H1 (cell line): ENCODE measurements at regions not wholly inside any gene's neighbourhood (a gene's known extent, or its start where the extent isn't known, plus 50 kb on each side); places are given as distances from the start of the nearest gene placed in this dataset.

ENCODE experiments used
- BACH1 ChIP-seq: IDR thresholded peaks from 2 replicates; pipeline ENCODE4 v1.6.1; 2012; ENCODE audit warnings: low read length, improper control_type of control experiment
- CHD2 ChIP-seq: IDR thresholded peaks from 2 replicates; pipeline ENCODE4 v1.6.1; 2012; ENCODE audit warnings: low read length, improper control_type of control experiment
- EGR1 ChIP-seq: IDR thresholded peaks from 2 replicates; pipeline ENCODE4 v1.6.1; 2011; ENCODE audit warnings: low read depth, low read length, borderline replicate concordance
- HDAC6 ChIP-seq: IDR thresholded peaks from one replicate; pipeline ENCODE4 v1.7.1; 2012; ENCODE audit warnings: low read depth, mild to moderate bottlenecking, inconsistent platforms, low read length, moderate library complexity
- JUND ChIP-seq: IDR thresholded peaks from 2 replicates; pipeline ENCODE4 v1.6.1; 2011; ENCODE audit warnings: mild to moderate bottlenecking, improper control_type of control experiment, low read length
- SAP30 ChIP-seq: fragments of 300-600 bp; sonication (generic); IDR thresholded peaks from 2 replicates; pipeline ENCODE4 v1.7.1; 2012; ENCODE audit warnings: low read length, moderate library complexity, mild to moderate bottlenecking, inconsistent platforms; ENCODE audit not compliant: insufficient read depth, insufficient replicate concordance
- SP4 ChIP-seq: IDR thresholded peaks from 2 replicates; pipeline ENCODE4 v1.6.1; 2012; ENCODE audit warnings: low read length, inconsistent platforms
- TAF1 ChIP-seq: IDR thresholded peaks from 2 replicates; pipeline ENCODE4 v1.6.1; 2011; ENCODE audit warnings: mild to moderate bottlenecking, low read depth, low read length
- TAF7 ChIP-seq: optimal IDR thresholded peaks from 2 replicates; pipeline ENCODE3; 2011; ENCODE audit warnings: low read depth, mild to moderate bottlenecking, inconsistent platforms, low read length, moderate library complexity, borderline replicate concordance
- TCF12 ChIP-seq: IDR thresholded peaks from 2 replicates; pipeline ENCODE4 v1.6.1; 2011; ENCODE audit warnings: low read depth, mild to moderate bottlenecking, low read length

DNA sequence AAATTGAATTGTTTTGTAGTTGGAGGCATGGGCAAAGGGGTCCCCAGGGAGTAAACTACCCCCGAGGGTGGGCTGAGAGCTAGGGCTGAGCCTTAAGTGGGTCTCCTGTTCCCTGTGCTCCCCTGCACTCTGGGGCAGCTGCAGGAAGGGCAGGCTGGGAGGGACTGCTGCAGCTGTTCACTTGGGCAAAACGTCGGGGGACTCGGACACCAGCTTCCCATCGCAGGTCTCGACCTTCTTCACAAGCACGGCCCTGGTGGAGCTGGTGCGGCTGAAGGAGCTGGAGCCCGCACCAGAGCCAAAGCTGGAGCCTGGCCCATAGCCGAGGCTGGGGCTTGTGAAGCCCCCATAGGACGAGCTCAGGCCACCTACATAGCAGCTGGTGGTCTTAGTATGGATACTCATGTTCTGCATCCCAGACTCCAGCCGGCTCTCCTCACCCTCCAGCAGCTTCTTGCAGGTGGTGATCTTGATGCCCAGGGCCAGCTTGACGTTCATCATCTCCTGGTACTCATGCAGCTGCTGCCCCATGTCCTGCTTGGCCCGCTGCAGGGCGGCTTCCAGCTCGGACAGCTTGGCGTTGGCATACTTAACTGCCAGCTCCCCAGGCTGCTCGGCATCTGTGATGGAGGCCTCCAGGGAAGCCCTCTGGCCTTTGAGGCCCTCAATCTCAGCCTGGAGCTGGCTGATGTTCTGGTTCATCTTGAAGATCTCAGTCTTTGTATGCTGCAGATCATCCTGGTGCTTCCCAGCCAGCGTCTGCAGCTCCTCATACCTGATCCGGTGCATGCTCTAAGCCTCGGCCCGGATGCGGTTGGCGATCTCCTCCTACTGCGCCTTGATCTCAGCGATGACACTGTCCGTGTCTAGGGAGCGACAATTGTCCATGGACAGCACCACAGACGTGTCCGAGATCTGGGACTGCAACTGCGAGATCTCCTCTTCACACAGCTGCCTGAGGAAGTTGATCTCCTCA, 423.5 kb upstream of the ARPP21 start (continued):
- no peak for TF ChIP-seq TAF7
- no peak for TF ChIP-seq SAP30
- no peak for TF ChIP-seq EGR1
- TF ChIP-seq JUND, result no peak
- no peak for TF ChIP-seq TAF1
- TF ChIP-seq TCF12, result no peak
- no peak for TF ChIP-seq CHD2
- no peak for TF ChIP-seq SP4
- no peak for TF ChIP-seq BACH1
- TF ChIP-seq HDAC6, result no peak
